Right atrium auricular region (tissue), 2 donors: ENCODE measurements at regions not wholly inside any gene's neighbourhood (a gene's known extent, or its start where the extent isn't known, plus 50 kb on each side); places are given as distances from the start of the nearest gene placed in this dataset.
"Not testable (repeated sequence)": the region's sequence is repeated elsewhere in the genome, so short reads cannot be mapped to it uniquely, and the experiment has no call there.

Experiments
- DNase-seq: peaks from one replicate; pipeline ENCODE4 v3.0.0-alpha.2; 2019; ENCODE audit warnings: low spot score
- H3K27ac ChIP-seq, 2 donors: fragments of 200-600 bp; sonication (generic); 1 replicate in 1 of 2; 2 replicates in 1 of 2; pipeline ENCODE4 v1.5.1; 2016 to 2019
- H3K27me3 ChIP-seq, 2 donors: fragments of 200-600 bp; sonication (generic); one replicate each; pipeline versions ENCODE4 v1.5.1 to v1.6.0; 2017 to 2019
- H3K36me3 ChIP-seq: fragments of 200-600 bp; sonication (generic); one replicate; pipeline ENCODE4 v1.5.1; 2016
- H3K4me1 ChIP-seq, 2 donors: fragments of 200-600 bp; sonication (generic); one replicate each; pipeline versions ENCODE4 v1.5.1 to v1.6.0; 2017 to 2019
- H3K4me3 ChIP-seq, 2 donors: fragments of 200-600 bp; sonication (generic); 1 replicate in 1 of 2; 2 replicates in 1 of 2; pipeline ENCODE4 v1.5.1; 2017 to 2019; ENCODE audit warnings: mild to moderate bottlenecking in 1 of 2, moderate library complexity in 1 of 2
- H3K9me3 ChIP-seq, 2 donors: fragments of 200-600 bp; sonication (generic); one replicate each; pipeline ENCODE4 v1.5.1; 2019
- CTCF ChIP-seq, 2 donors: fragments of 200-600 bp; sonication (generic); IDR thresholded peaks; one replicate each; pipeline ENCODE4 v1.5.1; 2019; ENCODE audit warnings: antibody characterized with exemption in 2 of 2

GRCh38 chr14:37810094-37810801 lies 214.8 kb downstream of the TTC6 start:
- no peak overlapping the region for H3K27ac ChIP-seq
- H3K27me3 ChIP-seq: no peaks in the 10 kb centered on the region
- DNase-seq: no peak
- H3K4me3 ChIP-seq: no peak overlapping the region
- no peaks in the 10 kb centered on the region for H3K36me3 ChIP-seq
- no peak for TF ChIP-seq CTCF (IDR thresholded peaks at IDR 0.05)
- no peaks in the 10 kb centered on the region for H3K9me3 ChIP-seq
- H3K4me1 ChIP-seq: no peaks in the 10 kb centered on the region

- no peak for TF ChIP-seq CTCF (IDR thresholded peaks at IDR 0.05)
- no peaks in the 10 kb centered on the region for H3K9me3 ChIP-seq
- no peak for DNase-seq
- no peaks in the 10 kb centered on the region for H3K27me3 ChIP-seq
- no peak overlapping the region for H3K4me3 ChIP-seq
- H3K27ac ChIP-seq: no peak overlapping the region
- H3K4me1 ChIP-seq: no peaks in the 10 kb centered on the region
- no peaks in the 10 kb centered on the region for H3K36me3 ChIP-seq
These were observed 218.3 kb downstream of the TTC6 start for GRCh38 chr14:37813732-37814131.

- peaks cover 0 to 8% of the 10 kb centered on the region in 2 donors for H3K4me1 ChIP-seq
- TF ChIP-seq CTCF (IDR thresholded peaks at IDR 0.05): no peak
- H3K36me3 ChIP-seq: no peaks in the 10 kb centered on the region
- no peaks in the 10 kb centered on the region for H3K9me3 ChIP-seq
- no peak for DNase-seq
- H3K27ac ChIP-seq: no peak overlapping the region
- no peaks in the 10 kb centered on the region for H3K27me3 ChIP-seq
- no peak overlapping the region for H3K4me3 ChIP-seq
These were observed 220.7 kb downstream of the TTC6 start for GRCh38 chr14:37816135-37816534.

- DNase-seq: no peak
- no peaks in the 10 kb centered on the region for H3K9me3 ChIP-seq
- H3K4me1 ChIP-seq: peaks cover 0 to 8% of the 10 kb centered on the region in 2 donors
- H3K36me3 ChIP-seq: no peaks in the 10 kb centered on the region
- H3K27ac ChIP-seq: no peak overlapping the region
- no peak for TF ChIP-seq CTCF (IDR thresholded peaks at IDR 0.05)
- no peak overlapping the region for H3K4me3 ChIP-seq
- no peaks in the 10 kb centered on the region for H3K27me3 ChIP-seq
These were observed 221.4 kb downstream of the TTC6 start for GRCh38 chr14:37816743-37817295.

- H3K36me3 ChIP-seq: no peaks in the 10 kb centered on the region
- no peak for TF ChIP-seq CTCF (IDR thresholded peaks at IDR 0.05)
- peaks cover 0 to 8% of the 10 kb centered on the region in 2 donors for H3K4me1 ChIP-seq
- no peaks in the 10 kb centered on the region for H3K27me3 ChIP-seq
- no peak for DNase-seq
- H3K27ac ChIP-seq: peak overlapping the region in 1 of 2 donors; percentile 5
- no peaks in the 10 kb centered on the region for H3K9me3 ChIP-seq
- no peak overlapping the region for H3K4me3 ChIP-seq
These were observed 224.0 kb downstream of the TTC6 start for GRCh38 chr14:37819155-37820015.

- H3K27ac ChIP-seq, H3K9me3 ChIP-seq, H3K4me1 ChIP-seq, DNase-seq, H3K27me3 ChIP-seq, H3K4me3 ChIP-seq, H3K36me3 ChIP-seq: not testable (repeated sequence)
These were observed 225.4 kb downstream of the TTC6 start for GRCh38 chr14:37820810-37821209.
